ENCODE measurements at regions not wholly inside any gene's neighbourhood (a gene's known extent, or its start where the extent isn't known, plus 50 kb on each side); places are given as distances from the start of the nearest gene placed in this dataset.

GRCh38 chr11:91846002-91846401 lies 378.6 kb upstream of the FAT3 start:
- POLR2A ChIA-PET (ENCODE audit: unreplicated experiment) = no interaction called here
- intact Hi-C loops (cut with micrococcal nuclease) = no loop called here
- no peak overlapping the region for H4K91ac ChIP-seq (ENCODE audit: insufficient read depth, low read depth, low read length)

More at GRCh38 chr11:91846002-91846401, 378.6 kb upstream of the FAT3 start:
- no peak overlapping the region for H3K14ac ChIP-seq (replicated peaks; ENCODE audit: low read depth, low read length)
- H3K27me3 ChIP-seq (ENCODE audit: control insufficient read depth, insufficient read depth, low read length) = no peaks in the 10 kb centered on the region
- H3K79me1 ChIP-seq (ENCODE audit: low read depth in 1 of 2, low read length in 2 of 2) = no peaks in the 10 kb centered on the region
- H2AFZ ChIP-seq (replicated peaks; ENCODE audit: low read length, poor library complexity) = no peak overlapping the region
- no peaks in the 10 kb centered on the region for H4K20me1 ChIP-seq (ENCODE audit: insufficient read depth, low read length)
- dilution Hi-C loops (cut with HindIII; ENCODE audit: low sequenced_read_pairs, unreplicated experiment) = no loop called here
- no TSS peak for BruUV-seq (replicated peaks)
- no peak overlapping the region for H2BK20ac ChIP-seq (ENCODE audit: low read depth, low read length)
- no peak overlapping the region for H4K8ac ChIP-seq (ENCODE audit: low read depth in 2 of 2, low read length in 2 of 2)
- no peak overlapping the region for H2AK5ac ChIP-seq (ENCODE audit: low read depth, low read length)
- no peak overlapping the region for H3K23ac ChIP-seq (ENCODE audit: low read depth, low read length)
- H3K4ac ChIP-seq (ENCODE audit: low read depth, low read length) = no peak overlapping the region
- CTCF ChIA-PET = no interaction called here
- no peak overlapping the region for H3K4me3 ChIP-seq (ENCODE audit: insufficient read depth, low read depth, low read length)
- no peak overlapping the region for H2BK5ac ChIP-seq (ENCODE audit: low read depth, low read length, poor library complexity, severe bottlenecking)
- TF ChIP-seq BHLHE40 (IDR thresholded peaks at IDR 0.05; ENCODE audit: low read depth, low read length) (no peak), POLR2A (IDR thresholded peaks at IDR 0.05; ENCODE audit: low read depth, low read length) (no peak), CTCF (conservative IDR thresholded peaks at IDR 0.05; ENCODE audit: low read depth, low read length) (no peak)
- no peak overlapping the region for H2AK9ac ChIP-seq (replicated peaks; ENCODE audit: low read depth, low read length, poor library complexity)
- H2BK120ac ChIP-seq (ENCODE audit: low read depth, low read length) = no peak overlapping the region
- H3K9me3 ChIP-seq (ENCODE audit: control insufficient read depth, insufficient read depth, low read length) = no peaks in the 10 kb centered on the region; the same call in 1 of the 2 replicates
- ATAC-seq (ENCODE audit: low read depth) (no peak), DNase-seq (no peak)
- no peaks in the 10 kb centered on the region for H3K9me1 ChIP-seq (ENCODE audit: insufficient read depth, low read length)
- in situ Hi-C loops (cut with MboI; ENCODE audit: low sequenced_read_pairs) = no loop called here
- H4K5ac ChIP-seq (ENCODE audit: low read depth, low read length) = no peak overlapping the region
- H3K36me3 ChIP-seq (ENCODE audit: control insufficient read depth, insufficient read depth, low read length) = no peaks in the 10 kb centered on the region
- no peak overlapping the region for H2BK15ac ChIP-seq (ENCODE audit: low read depth, low read length)
- no peak overlapping the region for H3K18ac ChIP-seq (ENCODE audit: low read depth, low read length)
- no peak overlapping the region for H3K9ac ChIP-seq (ENCODE audit: low read depth, low read length)
- H3K4me2 ChIP-seq (ENCODE audit: low read depth, low read length) = no peak overlapping the region
- no peak overlapping the region for H3K27ac ChIP-seq (ENCODE audit: insufficient read depth, low read length)
- H3K56ac ChIP-seq (ENCODE audit: extremely low read depth, insufficient read depth, low read length) = no peak overlapping the region
- H3K4me1 ChIP-seq (ENCODE audit: control insufficient read depth, insufficient read depth, low read length) = no peaks in the 10 kb centered on the region

All from IMR-90 (cell line).